IMR-90 (cell line): ENCODE measurements at regions not wholly inside any gene's neighbourhood (a gene's known extent, or its start where the extent isn't known, plus 50 kb on each side); places are given as distances from the start of the nearest gene placed in this dataset.

Experiments used
- ATAC-seq: fragments of 200-7000 bp; cut with Tn5 transposase; 2 replicates; pipeline ENCODE4 v1.9.1; 2020; ENCODE audit warnings: low read depth, mild to moderate bottlenecking, moderate library complexity
- BruUV-seq: library from RNA; stranded (reverse); fragments of 400-500 nt; replicated peaks from 2 replicates; lab custom pipeline; 2021; lab: Mats Ljungman, UMichigan
- CTCF ChIA-PET: fragments of 300-600 bp; formaldehyde crosslinking; extraction: SDS; loops from one replicate; lab custom pipeline; 2021; ENCODE audit warnings: antibody characterized with exemption; lab: Yijun Ruan, JAX
- POLR2A ChIA-PET: fragments of 300-600 bp; sonication (Branson Sonifier 250); formaldehyde crosslinking; loops from one replicate; lab custom pipeline; 2022; ENCODE audit warnings: antibody characterized with exemption; ENCODE audit not compliant: unreplicated experiment; lab: Charles Lee
- DNase-seq: peaks from one replicate; pipeline ENCODE4 v3.0.0; 2013
- H2AFZ ChIP-seq: replicated peaks from 2 replicates; pipeline ENCODE3; 2013; ENCODE audit warnings: low read length, mild to moderate bottlenecking; ENCODE audit not compliant: poor library complexity
- H2AK5ac ChIP-seq: 2 replicates; pipeline ENCODE4 v1.6.1; 2013; ENCODE audit warnings: low read depth, low read length, inconsistent platforms
- H2AK9ac ChIP-seq: replicated peaks from 2 replicates; pipeline ENCODE3; 2013; ENCODE audit warnings: mild to moderate bottlenecking, low read depth, low read length, moderate library complexity; ENCODE audit not compliant: poor library complexity
- H2BK120ac ChIP-seq: 2 replicates; pipeline ENCODE4 v1.6.1; 2013; ENCODE audit warnings: low read depth, low read length, inconsistent platforms
- H2BK15ac ChIP-seq: 3 replicates; pipeline ENCODE4 v1.6.1; 2013; ENCODE audit warnings: low read depth, low read length, inconsistent platforms
- H2BK20ac ChIP-seq: 2 replicates; pipeline ENCODE4 v1.6.1; 2013; ENCODE audit warnings: low read depth, mild to moderate bottlenecking, inconsistent platforms, low read length, moderate library complexity
- H2BK5ac ChIP-seq: 2 replicates; pipeline ENCODE4 v1.6.1; 2013; ENCODE audit warnings: mild to moderate bottlenecking, low read depth, low read length, inconsistent platforms; ENCODE audit not compliant: poor library complexity, severe bottlenecking
- H3K14ac ChIP-seq: replicated peaks from 2 replicates; pipeline ENCODE4 v1.6.1; 2013; ENCODE audit warnings: low read depth, low read length, inconsistent platforms
- H3K18ac ChIP-seq: 2 replicates; pipeline ENCODE4 v1.6.1; 2013; ENCODE audit warnings: low read depth, low read length, control low read depth
- H3K23ac ChIP-seq: 2 replicates; pipeline ENCODE4 v1.6.1; 2013; ENCODE audit warnings: low read depth, low read length, inconsistent platforms
- H3K27ac ChIP-seq: 2 replicates; pipeline ENCODE4 v1.5.1; 2013; ENCODE audit warnings: mild to moderate bottlenecking, control low read depth, low read length; ENCODE audit not compliant: insufficient read depth
- H3K27me3 ChIP-seq: 2 replicates; pipeline ENCODE4 v1.6.1; 2013; ENCODE audit warnings: low read length; ENCODE audit not compliant: control insufficient read depth, insufficient read depth
- H3K36me3 ChIP-seq: 2 replicates; pipeline ENCODE4 v1.6.1; 2013; ENCODE audit warnings: low read length, mixed read lengths; ENCODE audit not compliant: control insufficient read depth, insufficient read depth
- H3K4ac ChIP-seq: 2 replicates; pipeline ENCODE4 v1.6.1; 2013; ENCODE audit warnings: low read depth, low read length, inconsistent platforms
- H3K4me1 ChIP-seq: 2 replicates; pipeline ENCODE4 v1.6.1; 2013; ENCODE audit warnings: low read length, mixed read lengths; ENCODE audit not compliant: control insufficient read depth, insufficient read depth
- H3K4me2 ChIP-seq: 2 replicates; pipeline ENCODE4 v1.6.1; 2013; ENCODE audit warnings: low read depth, mild to moderate bottlenecking, control low read depth, low read length, moderate library complexity
- H3K4me3 ChIP-seq: 2 replicates; pipeline ENCODE4 v1.5.1; 2013; ENCODE audit warnings: low read depth, mild to moderate bottlenecking, control low read depth, low read length, moderate library complexity; ENCODE audit not compliant: insufficient read depth
- H3K56ac ChIP-seq: 2 replicates; pipeline ENCODE4 v1.6.1; 2013; ENCODE audit warnings: low read length, inconsistent platforms; ENCODE audit not compliant: insufficient read depth; ENCODE audit errors: extremely low read depth
- H3K79me1 ChIP-seq, 2 experiments: 2 replicates each; pipeline ENCODE4 v1.6.1; 2013; ENCODE audit warnings: low read length in 2 of 2, inconsistent platforms in 1 of 2, low read depth in 1 of 2
- H3K9ac ChIP-seq: 2 replicates; pipeline ENCODE4 v1.6.1; 2013; ENCODE audit warnings: low read depth, low read length, control low read depth
- H3K9me1 ChIP-seq: 2 replicates; pipeline ENCODE4 v1.6.1; 2013; ENCODE audit warnings: low read length, inconsistent platforms; ENCODE audit not compliant: insufficient read depth
- H3K9me3 ChIP-seq: 2 replicates; pipeline ENCODE4 v1.6.1; 2013; ENCODE audit warnings: low read length; ENCODE audit not compliant: control insufficient read depth, insufficient read depth
- H4K20me1 ChIP-seq: 2 replicates; pipeline ENCODE4 v1.6.1; 2013; ENCODE audit warnings: low read length, inconsistent platforms; ENCODE audit not compliant: insufficient read depth
- H4K5ac ChIP-seq: 2 replicates; pipeline ENCODE4 v1.6.1; 2013; ENCODE audit warnings: mild to moderate bottlenecking, low read depth, low read length, control low read depth
- H4K8ac ChIP-seq, 2 experiments: 2 replicates each; pipeline ENCODE4 v1.6.1; 2013; ENCODE audit warnings: low read depth in 2 of 2, low read length in 2 of 2, control low read depth in 1 of 2, inconsistent platforms in 1 of 2
- H4K91ac ChIP-seq: 2 replicates; pipeline ENCODE4 v1.6.1; 2013; ENCODE audit warnings: low read depth, low read length, inconsistent platforms; ENCODE audit not compliant: insufficient read depth
- BHLHE40 ChIP-seq: fragments of 150-350 bp; IDR thresholded peaks from 2 replicates; pipeline ENCODE4 v1.6.1; 2016; ENCODE audit warnings: mild to moderate bottlenecking, low read depth, low read length
- CEBPB ChIP-seq: IDR thresholded peaks from 2 replicates; pipeline ENCODE4 v1.6.1; 2012; ENCODE audit warnings: low read depth, low read length, improper control_type of control experiment
- CHD1 ChIP-seq: IDR thresholded peaks from 2 replicates; pipeline ENCODE4 v1.6.1; 2012; ENCODE audit warnings: low read depth, low read length, improper control_type of control experiment
- CTCF ChIP-seq: conservative IDR thresholded peaks from 2 replicates; pipeline ENCODE4 v1.5.1; 2012; ENCODE audit warnings: mild to moderate bottlenecking, low read depth, low read length, improper control_type of control experiment
- FOS ChIP-seq: fragments of 150-350 bp; IDR thresholded peaks from 2 replicates; pipeline ENCODE4 v1.6.1; 2016; ENCODE audit warnings: low read depth, low read length
- MAFK ChIP-seq: IDR thresholded peaks from 2 replicates; pipeline ENCODE4 v1.6.1; 2012; ENCODE audit warnings: low read depth, low read length, improper control_type of control experiment
- MAZ ChIP-seq: IDR thresholded peaks from 2 replicates; pipeline ENCODE4 v1.6.1; 2012; ENCODE audit warnings: low read depth, mild to moderate bottlenecking, low read length, improper control_type of control experiment, moderate library complexity, borderline replicate concordance
- MXI1 ChIP-seq: IDR thresholded peaks from 2 replicates; pipeline ENCODE4 v1.6.1; 2012; ENCODE audit warnings: low read depth, mild to moderate bottlenecking, low read length, moderate library complexity, borderline replicate concordance
- NFE2L2 ChIP-seq: fragments of 150-350 bp; IDR thresholded peaks from 2 replicates; pipeline ENCODE4 v1.6.1; 2016; ENCODE audit warnings: low read depth, mild to moderate bottlenecking, low read length
- POLR2A ChIP-seq: IDR thresholded peaks from 2 replicates; pipeline ENCODE4 v1.6.1; 2012; ENCODE audit warnings: mild to moderate bottlenecking, low read depth, low read length
- RAD21 ChIP-seq: IDR thresholded peaks from 2 replicates; pipeline ENCODE4 v1.6.1; 2012; ENCODE audit warnings: low read length, improper control_type of control experiment
- RCOR1 ChIP-seq: IDR thresholded peaks from 2 replicates; pipeline ENCODE4 v1.6.1; 2012; ENCODE audit warnings: mild to moderate bottlenecking, low read length, improper control_type of control experiment; ENCODE audit not compliant: insufficient replicate concordance
- RFX5 ChIP-seq: IDR thresholded peaks from 2 replicates; pipeline ENCODE4 v1.8.0; 2012; ENCODE audit warnings: low read depth, mild to moderate bottlenecking, low read length, moderate library complexity
- SMC3 ChIP-seq: fragments of 150-350 bp; IDR thresholded peaks from 2 replicates; pipeline ENCODE4 v1.6.1; 2016; ENCODE audit warnings: low read depth, mild to moderate bottlenecking, antibody characterized with exemption, low read length, moderate library complexity
- WGBS, 2 experiments: methylation state at CpG; one replicate each; pipeline versions ENCODE4 v1.1.5 to v1.1.7; 2013; ENCODE audit warnings: missing lambda C conversion rate in 2 of 2; ENCODE audit not compliant: insufficient read length in 1 of 2; ENCODE audit errors: extremely low coverage in 2 of 2; 5-methylcytosine and 5-hydroxymethylcytosine counted together
- dilution Hi-C: fragments of 300-500 bp; cut with HindIII; formaldehyde crosslinking; loops from one replicate; pipeline ENCODE4 v1.14.3; 2018; ENCODE audit warnings: low sequenced_read_pairs; ENCODE audit not compliant: unreplicated experiment
- in situ Hi-C: fragments of 300-500 bp; cut with MboI; formaldehyde crosslinking; loops from 3 replicates; pipeline ENCODE4 v1.14.3; 2019; ENCODE audit warnings: low sequenced_read_pairs, inconsistent platforms, mixed read lengths
- intact Hi-C: fragments of 100-400 bp; cut with micrococcal nuclease; formaldehyde crosslinking; loops from 2 replicates; pipeline ENCODE4 v1.10.0; 2022

DNA sequence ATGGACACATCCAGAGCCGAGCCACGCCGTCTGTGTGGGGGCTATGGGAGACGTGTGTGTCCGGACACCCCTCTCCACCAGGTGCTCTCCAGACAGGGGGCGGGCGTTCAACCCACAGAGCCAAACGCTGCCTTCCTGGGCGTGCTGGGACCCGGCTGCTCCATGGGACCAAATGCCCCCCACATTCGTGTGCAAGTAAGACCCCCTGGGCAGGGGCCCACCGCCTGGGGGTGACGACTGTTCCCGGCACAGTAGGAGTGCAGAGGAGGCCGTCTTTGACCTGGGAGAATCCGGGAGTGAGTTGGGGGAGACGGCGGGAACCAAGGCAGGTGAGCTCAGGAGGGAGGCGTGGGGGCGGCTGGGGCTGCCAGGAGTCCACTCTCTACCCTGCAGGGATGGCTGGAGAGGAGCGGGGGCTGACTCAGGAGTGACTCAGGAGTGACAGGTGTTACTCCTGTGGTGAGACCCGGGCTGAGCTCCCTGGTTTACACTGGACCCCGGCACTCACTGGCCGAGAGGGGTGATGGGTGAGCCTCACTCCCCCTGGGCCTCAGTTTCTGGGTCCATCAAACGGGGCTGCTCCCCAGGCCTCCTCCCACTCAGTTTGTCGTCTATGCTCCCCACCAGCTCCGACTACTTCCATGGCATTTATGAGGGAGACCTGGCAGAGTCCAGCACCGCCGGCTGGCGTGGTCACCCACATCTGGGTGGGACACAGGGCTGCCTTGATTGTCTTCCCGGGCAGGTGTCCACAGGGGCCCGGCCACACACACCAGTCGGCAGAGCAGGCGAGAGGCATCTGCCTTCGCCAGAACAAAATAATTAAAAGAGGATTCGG is 95.0 kb downstream of the MICALL2 start:
- intact Hi-C loops (no loop called here), in situ Hi-C loops (no loop called here), dilution Hi-C loops (no loop called here)
- no peak overlapping the region for H3K18ac ChIP-seq
- H2AK5ac ChIP-seq = no peak overlapping the region
- peaks cover 55% of the 10 kb centered on the region for H3K27me3 ChIP-seq
- ChIA-PET POLR2A (no interaction called here), CTCF (no interaction called here)
- no peak overlapping the region for H2BK15ac ChIP-seq
- H3K9me3 ChIP-seq = peaks cover 12% of the 10 kb centered on the region
- H3K27ac ChIP-seq = no peak overlapping the region
- H4K5ac ChIP-seq = no peak overlapping the region
- no peak overlapping the region for H2AK9ac ChIP-seq
- no peak overlapping the region for H4K91ac ChIP-seq
- H3K4me3 ChIP-seq = no peak overlapping the region
- H3K14ac ChIP-seq = no peak overlapping the region
- TF ChIP-seq RFX5 (no peak), MAFK (no peak), CTCF (no peak), CHD1 (no peak), FOS (no peak), CEBPB (no peak), NFE2L2 (no peak), RCOR1 (no peak), MAZ (no peak), MXI1 (no peak), POLR2A (no peak), BHLHE40 (no peak), RAD21 (no peak), SMC3 (no peak)
- no peaks in the 10 kb centered on the region for H3K4me1 ChIP-seq
- H3K4me2 ChIP-seq = no peak overlapping the region
- no peak overlapping the region for H3K9ac ChIP-seq
- H3K56ac ChIP-seq = no peak overlapping the region
- no peaks in the 10 kb centered on the region for H4K20me1 ChIP-seq
- no peak overlapping the region for H2BK5ac ChIP-seq
- no peaks in the 10 kb centered on the region for H3K9me1 ChIP-seq
- H3K23ac ChIP-seq = no peak overlapping the region
- no TSS peak for BruUV-seq
- H2BK120ac ChIP-seq = no peak overlapping the region
- H3K79me1 ChIP-seq = no peaks in the 10 kb centered on the region
- 39% methylated on average over 10 of the region's 36 CpGs; no CpG with 5 or more reads in 1 of the 2 experiments for WGBS, 2 experiments
- no peak overlapping the region for H3K4ac ChIP-seq
- no peak overlapping the region for H4K8ac ChIP-seq
- no peak overlapping the region for H2BK20ac ChIP-seq
- H3K36me3 ChIP-seq = no peaks in the 10 kb centered on the region
- H2AFZ ChIP-seq = no peak overlapping the region
- no peak for DNase-seq
- no peak for ATAC-seq
